ENCODE measurements at regions not wholly inside any gene's neighbourhood (a gene's known extent, or its start where the extent isn't known, plus 50 kb on each side); places are given as distances from the start of the nearest gene placed in this dataset.

- no peak for TF ChIP-seq POLR2A (IDR thresholded peaks at IDR 0.05)
- no peak for TF ChIP-seq CTCF (IDR thresholded peaks at IDR 0.05)
Measured at GRCh38 chr18:39235118-39235719, 1669.6 kb upstream of the CELF4 start.
